H1 (cell line): ENCODE measurements at regions not wholly inside any gene's neighbourhood (a gene's known extent, or its start where the extent isn't known, plus 50 kb on each side); places are given as distances from the start of the nearest gene placed in this dataset.

Experiments used
- CHD7 ChIP-seq: fragments of 300-600 bp; sonication (generic); IDR thresholded peaks from 2 replicates; pipeline ENCODE4 v1.7.1; 2012; ENCODE audit warnings: low read length, moderate library complexity, mild to moderate bottlenecking, inconsistent platforms; ENCODE audit not compliant: insufficient replicate concordance
- CTBP2 ChIP-seq: IDR thresholded peaks from 2 replicates; pipeline ENCODE4 v1.7.0; 2011; ENCODE audit warnings: borderline replicate concordance, mild to moderate bottlenecking, moderate library complexity, mixed read lengths, low read length; ENCODE audit not compliant: insufficient read depth, insufficient read length
- FOSL1 ChIP-seq: IDR thresholded peaks from 2 replicates; pipeline ENCODE4 v1.6.1; 2011; ENCODE audit warnings: mild to moderate bottlenecking, low read depth, low read length, moderate library complexity; ENCODE audit not compliant: insufficient read depth
- HDAC6 ChIP-seq: IDR thresholded peaks from one replicate; pipeline ENCODE4 v1.7.1; 2012; ENCODE audit warnings: low read depth, mild to moderate bottlenecking, inconsistent platforms, low read length, moderate library complexity
- RAD21 ChIP-seq, 2 experiments: IDR thresholded peaks in 1 of 2; conservative IDR thresholded peaks in 1 of 2; 2 replicates each; pipeline ENCODE4 v1.6.1; 2011; ENCODE audit warnings: low read depth in 2 of 2, low read length in 2 of 2, improper control_type of control experiment in 1 of 2, inconsistent platforms in 1 of 2, mild to moderate bottlenecking in 1 of 2, moderate library complexity in 1 of 2
- SIX5 ChIP-seq: IDR thresholded peaks from 2 replicates; pipeline ENCODE4 v1.6.1; 2011; ENCODE audit warnings: mild to moderate bottlenecking, low read depth, low read length
- SUZ12 ChIP-seq: fragments of 200-600 bp; sonication (generic); IDR thresholded peaks from 2 replicates; pipeline ENCODE4 v1.6.1; 2012; ENCODE audit warnings: mild to moderate bottlenecking, inconsistent platforms, low read length, moderate library complexity, mixed read lengths

GRCh38 chr9:135209136-135209535 is 121.7 kb downstream of the OLFM1 start (continued):
- TF ChIP-seq RAD21 (IDR thresholded peaks at IDR 0.05 in 1 of 2, conservative IDR thresholded peaks at IDR 0.05 in 1 of 2; ENCODE audit: low read depth in 2 of 2, low read length in 2 of 2) = no peak
- TF ChIP-seq HDAC6 = no peak
- no peak for TF ChIP-seq FOSL1
- TF ChIP-seq CTBP2 = no peak
- TF ChIP-seq SIX5 = no peak
- no peak for TF ChIP-seq SUZ12
- TF ChIP-seq CHD7 = no peak
